Mucosa of rectum (tissue), 2 donors: ENCODE measurements at regions not wholly inside any gene's neighbourhood (a gene's known extent, or its start where the extent isn't known, plus 50 kb on each side); places are given as distances from the start of the nearest gene placed in this dataset.

Experiments
- H3K27ac ChIP-seq, 2 donors: one replicate each; pipeline ENCODE4 v1.7.0; 2013; ENCODE audit warnings: inconsistent platforms in 2 of 2, low read depth in 2 of 2, low read length in 2 of 2
- H3K27me3 ChIP-seq, 2 donors: one replicate each; pipeline ENCODE4 v1.7.0; 2013; ENCODE audit warnings: low read length in 2 of 2; ENCODE audit not compliant: control insufficient read depth in 2 of 2, insufficient read depth in 2 of 2
- H3K36me3 ChIP-seq, 2 donors: one replicate each; pipeline ENCODE4 v1.7.0; 2013; ENCODE audit warnings: low read length in 2 of 2; ENCODE audit not compliant: control insufficient read depth in 2 of 2, insufficient read depth in 2 of 2
- H3K4me1 ChIP-seq, 2 donors: one replicate each; pipeline ENCODE4 v1.7.0; 2013; ENCODE audit warnings: low read length in 2 of 2, mild to moderate bottlenecking in 1 of 2; ENCODE audit not compliant: control insufficient read depth in 2 of 2, insufficient read depth in 2 of 2
- H3K4me3 ChIP-seq, 2 donors: one replicate each; pipeline ENCODE4 v1.7.0; 2013; ENCODE audit warnings: low read length in 2 of 2
- H3K9ac ChIP-seq, 2 donors: one replicate each; pipeline ENCODE4 v1.7.0; 2013; ENCODE audit warnings: low read length in 2 of 2, low read depth in 1 of 2, mild to moderate bottlenecking in 1 of 2
- H3K9me3 ChIP-seq, 2 donors: one replicate each; pipeline ENCODE4 v1.7.0; 2013; ENCODE audit warnings: low read length in 2 of 2; ENCODE audit not compliant: control insufficient read depth in 2 of 2
- donor health status: healthy.
- donor health status: Normal muscosa, but diverticular disease.

GRCh38 chr10:4692206-4692605, 133.8 kb upstream of the AKR1E2 start:
- H3K27me3 ChIP-seq: no peaks in the 10 kb centered on the region
- no peak overlapping the region for H3K9ac ChIP-seq
- no peak overlapping the region for H3K4me3 ChIP-seq
- H3K36me3 ChIP-seq: no peaks in the 10 kb centered on the region
- no peaks in the 10 kb centered on the region for H3K9me3 ChIP-seq
- no peak overlapping the region for H3K27ac ChIP-seq
- H3K4me1 ChIP-seq: no peaks in the 10 kb centered on the region

- H3K4me3 ChIP-seq: no peak overlapping the region
- H3K9ac ChIP-seq: no peak overlapping the region
- no peaks in the 10 kb centered on the region for H3K4me1 ChIP-seq
- H3K9me3 ChIP-seq: no peaks in the 10 kb centered on the region
- H3K36me3 ChIP-seq: no peaks in the 10 kb centered on the region
- H3K27me3 ChIP-seq: no peaks in the 10 kb centered on the region
- H3K27ac ChIP-seq: no peak overlapping the region
These were observed 134.2 kb upstream of the AKR1E2 start for GRCh38 chr10:4691776-4692175.

GRCh38 chr10:4691301-4691700, 134.7 kb upstream of the AKR1E2 start:
- no peaks in the 10 kb centered on the region for H3K36me3 ChIP-seq
- no peak overlapping the region for H3K9ac ChIP-seq
- no peaks in the 10 kb centered on the region for H3K27me3 ChIP-seq
- no peaks in the 10 kb centered on the region for H3K9me3 ChIP-seq
- H3K27ac ChIP-seq: no peak overlapping the region
- no peaks in the 10 kb centered on the region for H3K4me1 ChIP-seq
- H3K4me3 ChIP-seq: no peak overlapping the region

GRCh38 chr10:4688601-4689000, 137.4 kb upstream of the AKR1E2 start:
- Histone ChIP-seq H3K4me1 (no peaks in the 10 kb centered on the region), H3K27me3 (no peaks in the 10 kb centered on the region), H3K4me3 (no peak overlapping the region), H3K9ac (no peak overlapping the region), H3K36me3 (no peaks in the 10 kb centered on the region), H3K9me3 (no peaks in the 10 kb centered on the region), H3K27ac (no peak overlapping the region)

DNA sequence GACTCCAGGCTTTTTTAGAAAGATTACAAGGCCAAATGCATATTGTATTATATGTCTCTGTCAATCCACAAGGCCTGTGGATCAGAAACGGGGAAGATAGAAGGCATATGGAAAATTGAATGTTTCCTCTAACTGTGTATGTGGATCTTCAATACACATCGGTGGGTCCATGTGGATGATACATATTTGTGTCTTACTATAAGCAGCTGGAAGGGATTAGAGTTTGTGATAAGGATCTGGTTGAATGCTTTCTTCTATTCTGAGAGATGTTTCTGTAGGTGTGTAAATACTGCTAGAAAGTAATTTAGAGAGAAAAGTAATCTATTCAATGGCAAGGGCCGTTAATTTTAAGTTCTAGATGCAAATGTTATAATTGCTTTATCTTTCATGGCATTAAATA, 137.8 kb upstream of the AKR1E2 start:
- H3K27ac ChIP-seq: no peak overlapping the region
- no peak overlapping the region for H3K9ac ChIP-seq
- H3K4me1 ChIP-seq: no peaks in the 10 kb centered on the region
- H3K36me3 ChIP-seq: no peaks in the 10 kb centered on the region
- H3K27me3 ChIP-seq: no peaks in the 10 kb centered on the region
- no peak overlapping the region for H3K4me3 ChIP-seq
- H3K9me3 ChIP-seq: no peaks in the 10 kb centered on the region

DNA sequence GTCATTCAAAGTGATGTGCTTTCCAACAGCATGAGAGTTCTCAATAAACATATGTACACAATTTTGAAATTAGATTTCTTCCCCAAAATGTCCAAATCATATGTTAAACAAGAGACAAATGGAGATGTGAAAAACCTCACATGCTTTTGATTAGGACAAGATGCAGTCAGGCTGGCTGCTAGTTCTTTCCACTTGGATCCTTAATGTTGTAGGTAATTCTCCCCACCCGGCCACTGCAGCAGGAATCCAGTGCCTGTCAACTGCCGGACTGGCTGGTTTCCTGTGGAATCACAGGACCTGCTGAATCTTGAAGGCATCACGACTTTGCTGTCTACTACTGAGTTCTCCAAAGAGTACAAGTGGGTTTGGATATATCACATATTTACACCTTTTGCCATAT, 138.6 kb upstream of the AKR1E2 start:
- no peaks in the 10 kb centered on the region for H3K36me3 ChIP-seq
- H3K27me3 ChIP-seq: no peaks in the 10 kb centered on the region
- H3K27ac ChIP-seq: no peak overlapping the region
- H3K9me3 ChIP-seq: no peaks in the 10 kb centered on the region
- H3K9ac ChIP-seq: no peak overlapping the region
- no peaks in the 10 kb centered on the region for H3K4me1 ChIP-seq
- no peak overlapping the region for H3K4me3 ChIP-seq

DNA sequence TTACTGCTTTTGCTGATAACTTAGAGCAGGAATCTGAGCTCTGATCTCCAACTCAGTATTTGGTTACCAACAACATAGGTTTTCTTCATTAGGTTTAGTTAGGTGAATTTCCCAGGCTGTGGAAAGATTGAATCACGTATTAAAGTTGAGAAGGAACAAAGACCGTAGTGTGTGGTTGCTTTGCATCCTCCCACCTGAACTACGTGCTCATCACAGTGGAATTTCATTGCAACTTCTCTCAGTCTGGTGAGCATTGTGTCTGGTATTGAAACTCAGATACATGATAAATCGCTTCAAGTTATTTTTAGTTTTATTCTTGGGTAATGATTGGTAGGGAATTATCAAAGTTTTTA, 139.4 kb upstream of the AKR1E2 start:
- Histone ChIP-seq H3K4me3 (no peak overlapping the region), H3K36me3 (no peaks in the 10 kb centered on the region), H3K27ac (no peak overlapping the region)

GRCh38 chr10:4685904-4686643, 139.9 kb upstream of the AKR1E2 start:
- Histone ChIP-seq H3K4me1 (no peaks in the 10 kb centered on the region), H3K27me3 (no peaks in the 10 kb centered on the region), H3K9me3 (no peaks in the 10 kb centered on the region), H3K9ac (no peak overlapping the region), H3K4me3 (no peak overlapping the region), H3K27ac (no peak overlapping the region), H3K36me3 (no peaks in the 10 kb centered on the region)

More for the DNA sequence above, 139.4 kb upstream of the AKR1E2 start:
- Histone ChIP-seq H3K4me1 (no peaks in the 10 kb centered on the region), H3K27me3 (no peaks in the 10 kb centered on the region), H3K9ac (no peak overlapping the region), H3K9me3 (no peaks in the 10 kb centered on the region)

- Histone ChIP-seq H3K36me3 (no peaks in the 10 kb centered on the region), H3K27me3 (no peaks in the 10 kb centered on the region), H3K9ac (no peak overlapping the region), H3K27ac (no peak overlapping the region), H3K9me3 (no peaks in the 10 kb centered on the region), H3K4me3 (no peak overlapping the region), H3K4me1 (no peaks in the 10 kb centered on the region)
These were observed 140.5 kb upstream of the AKR1E2 start for GRCh38 chr10:4685491-4685890.

- Histone ChIP-seq H3K9me3 (no peaks in the 10 kb centered on the region), H3K36me3 (no peaks in the 10 kb centered on the region), H3K4me3 (no peak overlapping the region), H3K27me3 (no peaks in the 10 kb centered on the region), H3K9ac (no peak overlapping the region), H3K4me1 (no peaks in the 10 kb centered on the region), H3K27ac (no peak overlapping the region)
These were observed 141.6 kb upstream of the AKR1E2 start for GRCh38 chr10:4684434-4684833.

- Histone ChIP-seq H3K27me3 (no peaks in the 10 kb centered on the region), H3K9ac (no peak overlapping the region), H3K4me1 (peaks cover 0 to 1% of the 10 kb centered on the region in 2 donors), H3K4me3 (no peak overlapping the region), H3K36me3 (no peaks in the 10 kb centered on the region), H3K27ac (no peak overlapping the region), H3K9me3 (no peaks in the 10 kb centered on the region)
These were observed 142.2 kb upstream of the AKR1E2 start for GRCh38 chr10:4683838-4684237.
